DMS79 treated with DMSO at 0.1 percent for 48 hours (cell line): ENCODE measurements at regions not wholly inside any gene's neighbourhood (a gene's known extent, or its start where the extent isn't known, plus 50 kb on each side); places are given as distances from the start of the nearest gene placed in this dataset.
A peak's percentile ranks its signal among the peaks of the same experiment; 100 is the strongest.

Experiments used
- DNase-seq: peaks from one replicate; lab custom pipeline; 2025; lab: John Stamatoyannopoulos, UW

DNA sequence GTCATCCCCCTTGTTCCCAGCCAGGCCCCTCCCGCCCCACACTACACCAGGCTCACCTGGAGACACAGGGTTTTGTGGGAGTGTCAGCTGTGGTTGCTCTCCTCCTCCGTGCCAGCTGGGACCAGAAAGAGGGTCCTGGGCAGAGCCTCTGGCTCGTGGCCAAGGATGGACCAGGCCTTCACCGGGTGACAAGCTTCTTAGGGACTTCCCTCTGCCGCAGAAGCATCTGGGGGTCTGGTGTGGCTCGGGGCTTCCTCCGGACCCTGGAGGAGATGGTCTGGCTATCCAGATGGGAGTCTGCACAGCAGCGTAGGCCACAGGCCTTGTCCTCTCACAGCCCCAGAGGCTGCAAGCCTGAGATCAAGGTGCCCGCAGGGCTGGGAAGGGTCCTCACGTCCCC lies 63.8 kb upstream of the CFAP46 start:
- no peak for DNase-seq

DNA sequence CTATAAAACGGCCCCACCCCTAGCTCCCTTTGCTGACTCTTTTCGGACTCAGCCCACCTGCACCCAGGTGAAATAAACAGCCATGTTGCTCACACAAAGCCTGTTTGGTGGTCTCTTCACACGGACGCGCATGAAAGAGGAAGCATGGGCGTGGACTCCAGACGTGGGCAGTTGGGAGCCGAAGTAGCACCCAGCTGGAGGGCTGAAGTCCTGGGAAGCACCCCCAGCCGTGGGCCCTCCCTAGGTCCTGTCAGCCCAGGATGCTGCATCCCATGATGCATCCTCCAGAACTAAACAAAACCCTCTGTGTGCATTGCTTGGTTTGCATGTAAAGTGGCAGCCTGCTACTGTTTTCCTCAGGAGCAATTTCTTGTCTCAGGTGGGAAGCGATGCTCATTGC lies 62.1 kb upstream of the CFAP46 start:
- no peak for DNase-seq

DNA sequence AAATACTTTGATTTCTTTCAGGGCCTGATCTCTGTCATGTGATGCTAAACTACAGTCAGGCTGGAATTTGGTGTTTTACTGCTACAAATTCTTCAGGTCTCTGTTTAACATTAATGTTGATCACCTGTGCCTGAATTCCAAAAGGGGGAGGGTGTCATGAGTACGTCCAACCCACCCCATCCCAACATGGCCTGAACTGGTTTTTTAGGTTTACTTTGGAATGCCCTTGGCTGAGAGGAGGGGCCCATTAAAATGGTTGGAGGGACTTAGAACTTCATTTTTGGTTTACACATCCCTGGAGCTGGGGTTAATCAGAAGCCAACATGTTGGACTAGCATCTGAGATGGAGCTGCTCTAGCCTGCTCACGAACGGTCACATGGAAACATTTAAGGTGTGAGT lies 60.8 kb upstream of the CFAP46 start:
- no peak for DNase-seq

- DNase-seq, result no peak
Measured at GRCh38 chr10:133002685-133003084, 60.3 kb upstream of the CFAP46 start.

DNA sequence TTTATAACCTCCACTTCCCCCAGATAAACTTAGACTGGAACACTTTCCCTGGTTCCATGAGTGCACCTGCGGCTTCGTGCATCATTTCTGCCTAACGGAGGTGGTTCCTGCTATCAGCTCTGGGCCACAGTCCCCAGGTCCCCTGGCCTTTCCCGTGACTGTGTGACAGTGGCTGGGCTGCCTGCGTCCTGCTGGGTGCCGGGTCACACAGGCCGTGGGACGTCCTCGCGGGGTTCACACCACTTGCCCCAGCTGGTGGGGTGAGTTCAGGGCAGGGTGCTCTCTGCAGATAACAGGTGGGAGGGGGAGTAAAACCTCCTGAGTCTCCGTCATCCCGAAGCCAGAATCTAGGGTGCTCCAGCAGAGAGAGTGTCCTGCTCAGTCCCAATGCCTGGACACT lies 58.7 kb upstream of the CFAP46 start:
- no peak for DNase-seq

DNA sequence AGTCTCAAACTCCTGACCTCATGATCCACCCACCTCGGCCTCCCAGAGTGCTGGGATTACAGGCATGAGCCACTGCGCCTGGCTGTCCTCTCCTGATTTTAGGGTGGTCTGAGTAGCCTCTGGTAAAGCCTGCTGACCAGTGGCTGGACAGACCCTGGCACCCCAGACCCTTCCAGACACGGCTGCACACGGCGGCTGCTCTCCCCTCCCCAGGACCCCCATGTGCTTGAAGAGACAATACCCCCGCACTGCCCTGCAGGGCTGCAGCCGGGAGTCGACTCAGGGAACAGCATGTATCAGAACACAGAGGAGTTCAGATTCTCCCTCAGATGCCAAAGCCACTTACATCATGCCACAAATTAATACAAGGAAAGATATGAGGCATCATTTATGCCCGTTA lies 58.3 kb upstream of the CFAP46 start:
- DNase-seq, result no peak

DNA sequence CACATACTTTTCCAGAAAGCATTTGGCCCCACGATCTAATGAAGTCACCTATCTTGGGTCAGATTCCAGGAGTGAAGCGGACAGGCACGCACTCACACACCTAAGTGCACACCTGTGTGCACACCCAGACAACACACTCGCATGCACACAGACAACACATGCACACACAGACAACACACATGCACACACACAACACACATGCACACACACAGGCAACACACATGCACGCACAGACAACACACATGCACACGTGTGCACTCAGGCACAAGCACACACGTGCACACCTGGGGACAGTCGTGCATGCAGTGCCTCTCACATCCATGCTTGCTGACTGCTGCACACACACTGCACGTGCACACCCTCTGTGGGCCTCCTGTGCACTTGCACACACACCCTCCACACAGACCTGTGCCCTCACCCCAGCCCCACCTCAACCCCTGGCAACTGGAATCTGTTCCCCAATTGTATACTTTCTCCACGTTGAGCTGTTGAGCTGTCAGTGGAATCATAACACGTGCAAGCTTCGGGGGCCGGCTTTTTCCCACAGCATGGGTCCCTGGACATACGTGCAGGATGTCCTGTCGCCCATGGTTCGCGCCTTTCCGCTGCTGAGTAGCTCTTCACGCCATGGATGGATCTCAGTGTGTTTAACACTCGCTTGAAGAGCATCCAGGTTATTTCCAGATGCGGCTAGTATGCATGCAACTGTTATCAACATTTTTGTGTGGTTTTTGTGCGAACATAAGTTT lies 55.3 kb upstream of the CFAP46 start:
- DNase-seq, result no peak

DNA sequence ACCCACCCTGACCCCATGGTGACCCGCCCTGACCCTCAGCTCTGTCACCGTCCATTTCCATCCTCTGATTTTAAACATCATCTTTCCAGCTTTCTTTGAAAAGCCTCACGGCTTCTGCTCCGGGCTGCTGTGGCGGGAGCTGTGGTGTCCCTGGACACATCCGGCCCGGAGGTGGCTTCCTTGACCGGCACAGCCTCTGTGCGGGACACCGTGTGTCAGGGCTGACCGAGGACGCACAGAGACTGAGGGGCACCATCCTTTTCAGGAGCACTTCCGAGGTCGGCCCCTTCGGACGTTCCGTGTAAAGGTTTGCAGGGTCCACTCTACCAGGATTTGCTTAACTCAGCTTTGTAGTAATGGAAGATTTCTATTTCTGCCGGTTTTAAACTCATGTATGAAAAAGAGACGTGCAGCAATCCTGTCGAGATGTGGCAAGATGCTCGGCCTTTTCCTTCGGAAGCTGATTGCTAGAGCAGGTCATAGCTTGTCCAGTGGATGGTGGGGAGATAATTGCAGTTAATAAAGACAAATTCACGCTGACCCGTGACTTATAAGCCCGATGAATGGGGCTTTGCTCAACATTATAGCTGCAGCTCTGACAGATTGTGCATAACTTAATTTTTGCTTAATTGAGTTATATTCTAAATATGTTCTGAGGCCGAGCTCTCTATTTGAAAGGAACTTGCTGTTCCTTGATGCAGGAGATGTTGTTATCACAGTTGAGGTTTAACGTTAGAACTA lies 54.4 kb upstream of the CFAP46 start:
- no peak for DNase-seq

DNA sequence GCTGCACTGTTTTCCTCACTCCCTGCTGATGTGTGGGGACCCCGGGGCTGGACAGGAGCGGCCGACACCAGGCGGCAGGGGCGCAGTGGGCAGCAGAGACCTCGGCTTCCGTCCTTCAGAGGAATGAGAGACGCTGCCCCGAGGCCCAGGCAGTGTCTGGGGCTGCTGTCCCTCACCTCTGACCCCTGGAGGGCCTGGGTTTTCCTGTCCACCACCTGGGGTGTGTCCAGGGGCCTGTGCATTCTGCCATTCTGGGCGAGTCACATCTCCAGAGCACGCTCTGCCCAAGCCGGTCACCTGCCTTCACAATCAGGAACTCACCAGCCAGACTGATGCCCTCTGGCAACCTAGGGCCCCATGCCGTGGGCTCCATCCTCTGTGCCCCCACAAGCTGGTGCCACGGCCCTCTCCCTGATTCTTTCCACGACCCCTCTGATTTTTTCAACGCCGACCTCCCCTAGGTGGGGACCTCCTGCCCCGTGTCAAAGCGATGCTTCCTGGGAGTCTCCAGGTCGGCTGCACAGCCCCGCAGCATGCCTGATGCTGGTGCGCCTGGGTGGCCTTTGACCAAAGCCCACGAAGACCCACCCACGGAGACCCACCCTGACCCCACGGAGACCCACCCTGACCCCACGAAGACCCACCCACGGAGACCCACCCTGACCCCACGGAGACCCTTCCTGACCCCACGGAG lies 53.7 kb upstream of the CFAP46 start:
- no peak for DNase-seq

- DNase-seq, result no peak
Measured at GRCh38 chr10:132994811-132995210, 52.4 kb upstream of the CFAP46 start.

- DNase-seq, result peak; percentile 4
Measured at GRCh38 chr10:132994185-132994796, 51.9 kb upstream of the CFAP46 start.

DNA sequence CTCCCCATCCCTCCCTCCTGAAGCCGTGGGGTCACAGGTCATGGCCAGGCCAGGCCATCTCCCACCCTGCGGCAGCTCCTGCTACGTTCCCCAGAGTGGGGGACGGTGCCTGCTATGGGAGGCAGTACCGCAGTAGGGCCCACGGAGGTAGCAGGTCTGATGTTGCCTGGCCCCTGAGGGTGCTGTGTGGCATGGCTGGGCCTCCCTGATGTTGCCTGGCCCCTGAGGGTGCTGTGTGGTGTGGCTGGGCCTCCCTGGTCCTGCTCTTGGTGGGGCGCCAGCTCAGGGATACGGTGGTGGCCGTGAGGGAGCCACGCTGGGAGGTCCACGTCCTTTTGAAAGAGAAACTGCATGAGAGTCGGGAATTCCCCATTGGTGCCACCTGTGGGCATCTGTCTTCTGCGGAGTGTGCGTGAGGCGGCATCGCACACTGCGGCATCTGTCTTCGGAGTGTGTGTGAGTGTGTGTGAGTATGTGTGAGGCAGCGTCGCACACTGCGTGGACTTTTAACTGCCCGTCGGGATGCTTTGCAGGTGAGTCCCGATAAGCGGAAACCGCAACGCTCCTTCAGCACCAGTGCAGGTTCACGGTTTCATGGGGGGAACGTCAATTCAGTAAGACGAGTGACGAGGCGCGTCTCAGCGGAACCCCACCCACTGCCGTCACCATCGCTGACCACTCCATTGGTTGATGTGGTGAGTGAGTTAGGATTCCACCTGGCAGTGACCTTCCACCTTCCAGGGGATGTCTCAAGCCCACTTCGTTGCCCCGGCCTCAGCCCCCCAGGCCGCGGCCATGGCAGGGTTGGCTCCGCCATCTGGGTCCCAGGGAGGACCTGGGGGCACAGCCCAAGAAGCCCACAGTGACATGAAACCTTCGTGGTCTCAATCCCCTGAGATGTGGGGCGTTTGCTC lies 51.2 kb upstream of the CFAP46 start:
- no peak for DNase-seq

- no peak for DNase-seq
Measured at GRCh38 chr10:132992433-132993215, 50.3 kb upstream of the CFAP46 start.
